ENCODE measurements at regions not wholly inside any gene's neighbourhood (a gene's known extent, or its start where the extent isn't known, plus 50 kb on each side); places are given as distances from the start of the nearest gene placed in this dataset.
"Not testable (repeated sequence)": the region's sequence is repeated elsewhere in the genome, so short reads cannot be mapped to it uniquely, and the experiment has no call there.

GRCh38 chr12:42030588-42030987 lies 114.1 kb downstream of the GXYLT1 start:
- DNase-seq, result no peak

- no peak for DNase-seq
Measured at GRCh38 chr12:42027546-42027945, 117.1 kb downstream of the GXYLT1 start.

- no peak for DNase-seq
Measured at GRCh38 chr12:42024495-42024830, 120.2 kb downstream of the GXYLT1 start.

- DNase-seq, result peak; percentile 45
Measured at GRCh38 chr12:42023733-42024494, 120.8 kb downstream of the GXYLT1 start.

GRCh38 chr12:42021937-42022336 lies 122.7 kb downstream of the GXYLT1 start:
- not testable (repeated sequence) for DNase-seq

GRCh38 chr12:42021469-42021868 lies 123.2 kb downstream of the GXYLT1 start:
- DNase-seq, result no peak

GRCh38 chr12:42020226-42020625 lies 124.4 kb downstream of the GXYLT1 start:
- DNase-seq, result no peak

GRCh38 chr12:42019746-42020145 lies 124.9 kb downstream of the GXYLT1 start:
- no peak for DNase-seq

- DNase-seq, result no peak
Measured at GRCh38 chr12:42017051-42017450, 127.6 kb downstream of the GXYLT1 start.

- DNase-seq, result no peak
Measured at GRCh38 chr12:42015051-42015461, 129.6 kb downstream of the GXYLT1 start.

- not testable (repeated sequence) for DNase-seq
Measured at GRCh38 chr12:42012501-42012900, 132.2 kb downstream of the GXYLT1 start.

- no peak for DNase-seq
Measured at GRCh38 chr12:42010715-42011114, 134.0 kb downstream of the GXYLT1 start.

- no peak for DNase-seq
Measured at GRCh38 chr12:42010257-42010656, 134.4 kb downstream of the GXYLT1 start.

GRCh38 chr12:42008996-42009395 lies 135.7 kb downstream of the GXYLT1 start:
- no peak for DNase-seq

GRCh38 chr12:42003031-42003430 lies 141.6 kb downstream of the GXYLT1 start:
- DNase-seq, result no peak

GRCh38 chr12:42002563-42002962 lies 142.1 kb downstream of the GXYLT1 start:
- no peak for DNase-seq

- DNase-seq, result no peak
Measured at GRCh38 chr12:41998436-41998835, 146.2 kb downstream of the GXYLT1 start.

GRCh38 chr12:41993283-41993682 lies 151.4 kb downstream of the GXYLT1 start:
- DNase-seq, result no peak

- no peak for DNase-seq
Measured at GRCh38 chr12:41992692-41993215, 151.9 kb downstream of the GXYLT1 start.

GRCh38 chr12:41992022-41992421 lies 152.7 kb downstream of the GXYLT1 start:
- DNase-seq, result no peak

- no peak for DNase-seq
Measured at GRCh38 chr12:41988715-41989114, 156.0 kb downstream of the GXYLT1 start.

- DNase-seq, result not testable (repeated sequence)
Measured at GRCh38 chr12:41986513-41986912, 158.2 kb downstream of the GXYLT1 start.

GRCh38 chr12:41983856-41984255 lies 160.8 kb downstream of the GXYLT1 start:
- DNase-seq, result no peak

- no peak for DNase-seq
Measured at GRCh38 chr12:41983394-41983793, 161.3 kb downstream of the GXYLT1 start.

- DNase-seq, result no peak
Measured at GRCh38 chr12:41981758-41982157, 162.9 kb downstream of the GXYLT1 start.
